HEK293 (cell line): ENCODE measurements at regions not wholly inside any gene's neighbourhood (a gene's known extent, or its start where the extent isn't known, plus 50 kb on each side); places are given as distances from the start of the nearest gene placed in this dataset.

Experiments
- CTCF ChIA-PET: fragments of 350-600 bp; formaldehyde crosslinking; extraction: SDS; loops from one replicate; lab custom pipeline; 2021; ENCODE audit warnings: antibody characterized with exemption; lab: Yijun Ruan, JAX
- POLR2A ChIA-PET: fragments of 300-600 bp; formaldehyde crosslinking; extraction: SDS; loops from one replicate; lab custom pipeline; 2020; ENCODE audit warnings: antibody characterized with exemption, inconsistent platforms; lab: Yijun Ruan, JAX
- H3K27ac ChIP-seq: fragments of 200-500 bp; sonication (Bioruptor generic); 2 replicates; pipeline ENCODE4 v1.5.1; 2014; ENCODE audit warnings: low read depth, low read length, control low read depth, inconsistent platforms; ENCODE audit errors: extremely low read depth
- H3K36me3 ChIP-seq, 2 experiments: fragments of 200-500 bp in 1 of 2; sonication (Bioruptor generic) in 1 of 2; 1 replicate in 1 of 2; 2 replicates in 1 of 2; pipeline ENCODE4 v1.5.1; 2014 to 2017; ENCODE audit warnings: inconsistent platforms in 2 of 2, low read length in 2 of 2; ENCODE audit not compliant: control insufficient read depth in 2 of 2, insufficient read depth in 1 of 2
- H3K4me1 ChIP-seq: fragments of 200-500 bp; sonication (Bioruptor generic); 2 replicates; pipeline ENCODE4 v1.5.1; 2014; ENCODE audit warnings: mild to moderate bottlenecking, low read length, inconsistent platforms; ENCODE audit not compliant: control insufficient read depth, insufficient read depth
- H3K4me3 ChIP-seq: 2 replicates; pipeline ENCODE4 v1.5.1; 2011; ENCODE audit warnings: low read depth, mild to moderate bottlenecking, control low read depth, low read length, moderate library complexity
- H3K9me3 ChIP-seq: fragments of 200-500 bp; sonication (Bioruptor generic); 2 replicates; pipeline ENCODE4 v1.5.1; 2014; ENCODE audit warnings: low read depth, low read length, inconsistent platforms; ENCODE audit not compliant: control insufficient read depth, insufficient read depth
- GLIS1 ChIP-seq: fragments of 450-650 bp; formaldehyde crosslinking; IDR thresholded peaks from 2 replicates; pipeline ENCODE4 v1.5.1; 2016; ENCODE audit warnings: missing biosample characterization, missing genetic modification characterization
- GLIS2 ChIP-seq: fragments of 450-650 bp; formaldehyde crosslinking; IDR thresholded peaks from 2 replicates; pipeline ENCODE4 v1.5.1; 2016; ENCODE audit warnings: missing biosample characterization, missing genetic modification characterization
- KLF1 ChIP-seq: fragments of 450-650 bp; formaldehyde crosslinking; IDR thresholded peaks from 2 replicates; pipeline ENCODE4 v1.5.1; 2016; ENCODE audit warnings: missing biosample characterization, missing genetic modification characterization
- MYNN ChIP-seq: fragments of 450-650 bp; formaldehyde crosslinking; IDR thresholded peaks from 2 replicates; pipeline ENCODE4 v1.5.1; 2016; ENCODE audit warnings: missing biosample characterization, missing genetic modification characterization, borderline replicate concordance
- RBAK ChIP-seq: fragments of 450-650 bp; formaldehyde crosslinking; IDR thresholded peaks from 2 replicates; pipeline ENCODE4 v1.5.1; 2016; ENCODE audit warnings: missing biosample characterization, missing genetic modification characterization
- SCRT1 ChIP-seq: fragments of 450-650 bp; formaldehyde crosslinking; IDR thresholded peaks from 2 replicates; pipeline ENCODE4 v1.5.1; 2016; ENCODE audit warnings: missing biosample characterization, missing genetic modification characterization, borderline replicate concordance
- SP2 ChIP-seq: fragments of 450-650 bp; formaldehyde crosslinking; IDR thresholded peaks from 2 replicates; pipeline ENCODE4 v1.5.1; 2016; ENCODE audit warnings: missing biosample characterization, missing genetic modification characterization
- ZBTB1 ChIP-seq: fragments of 450-650 bp; formaldehyde crosslinking; IDR thresholded peaks from 2 replicates; pipeline ENCODE4 v1.5.1; 2016; ENCODE audit warnings: missing biosample characterization, missing genetic modification characterization
- ZBTB8A ChIP-seq: fragments of 450-650 bp; formaldehyde crosslinking; IDR thresholded peaks from 2 replicates; pipeline ENCODE4 v1.5.1; 2016; ENCODE audit warnings: missing biosample characterization, missing genetic modification characterization
- ZNF146 ChIP-seq: fragments of 450-650 bp; formaldehyde crosslinking; IDR thresholded peaks from 2 replicates; pipeline ENCODE4 v1.5.1; 2016; ENCODE audit warnings: missing biosample characterization, missing genetic modification characterization
- ZNF184 ChIP-seq: fragments of 450-650 bp; IDR thresholded peaks from 2 replicates; pipeline ENCODE4 v1.5.1; 2018; ENCODE audit warnings: missing biosample characterization, mild to moderate bottlenecking, missing genetic modification characterization
- ZNF2 ChIP-seq: fragments of 450-650 bp; formaldehyde crosslinking; IDR thresholded peaks from 2 replicates; pipeline ENCODE4 v1.5.1; 2016; ENCODE audit warnings: missing biosample characterization, missing genetic modification characterization
- ZNF202 ChIP-seq: fragments of 450-650 bp; formaldehyde crosslinking; IDR thresholded peaks from 2 replicates; pipeline ENCODE4 v1.5.1; 2016; ENCODE audit warnings: missing biosample characterization, missing genetic modification characterization, borderline replicate concordance
- ZNF391 ChIP-seq: fragments of 450-650 bp; formaldehyde crosslinking; IDR thresholded peaks from 2 replicates; pipeline ENCODE4 v1.5.1; 2016; ENCODE audit warnings: low read depth, missing biosample characterization, missing genetic modification characterization, borderline replicate concordance
- ZNF423 ChIP-seq: fragments of 450-650 bp; formaldehyde crosslinking; IDR thresholded peaks from 2 replicates; pipeline ENCODE4 v1.5.1; 2016; ENCODE audit warnings: missing biosample characterization, missing genetic modification characterization
- ZNF623 ChIP-seq: fragments of 450-650 bp; formaldehyde crosslinking; IDR thresholded peaks from 2 replicates; pipeline ENCODE4 v1.5.1; 2016; ENCODE audit warnings: missing biosample characterization, missing genetic modification characterization
- ZNF624 ChIP-seq: fragments of 450-650 bp; formaldehyde crosslinking; IDR thresholded peaks from 2 replicates; pipeline ENCODE4 v1.5.1; 2017; ENCODE audit warnings: missing biosample characterization, missing genetic modification characterization
- ZNF629 ChIP-seq: fragments of 450-650 bp; formaldehyde crosslinking; IDR thresholded peaks from 2 replicates; pipeline ENCODE4 v1.5.1; 2017; ENCODE audit warnings: missing biosample characterization, missing genetic modification characterization
- ZNF670 ChIP-seq: fragments of 450-650 bp; formaldehyde crosslinking; IDR thresholded peaks from 2 replicates; pipeline ENCODE4 v1.5.1; 2016; ENCODE audit warnings: missing biosample characterization, missing genetic modification characterization, low read depth
- ZNF747 ChIP-seq: fragments of 450-650 bp; formaldehyde crosslinking; IDR thresholded peaks from 2 replicates; pipeline ENCODE4 v1.5.1; 2016; ENCODE audit warnings: missing biosample characterization, missing genetic modification characterization
- ZNF76 ChIP-seq: fragments of 450-650 bp; formaldehyde crosslinking; IDR thresholded peaks from 2 replicates; pipeline ENCODE4; 2016; ENCODE audit warnings: low read depth, missing biosample characterization, missing genetic modification characterization, borderline replicate concordance
- ZNF777 ChIP-seq: fragments of 450-650 bp; formaldehyde crosslinking; IDR thresholded peaks from 2 replicates; pipeline ENCODE4 v1.5.1; 2017; ENCODE audit warnings: missing biosample characterization, missing genetic modification characterization, borderline replicate concordance
- ZNF792 ChIP-seq: fragments of 450-650 bp; formaldehyde crosslinking; IDR thresholded peaks from 2 replicates; pipeline ENCODE4 v1.5.1; 2016; ENCODE audit warnings: missing biosample characterization, missing genetic modification characterization
- TF ChIP-seq, protein P1 (sequence below): fragments of 450-650 bp; formaldehyde crosslinking; IDR thresholded peaks from 2 replicates; pipeline ENCODE4 v1.5.1; 2016; ENCODE audit warnings: missing biosample characterization, missing genetic modification characterization
- TF ChIP-seq, protein P2 (sequence below): fragments of 450-650 bp; formaldehyde crosslinking; IDR thresholded peaks from 2 replicates; pipeline ENCODE4 v1.5.1; 2017; ENCODE audit warnings: missing biosample characterization, missing genetic modification characterization
- TF ChIP-seq, protein P3 (sequence below): fragments of 450-650 bp; formaldehyde crosslinking; IDR thresholded peaks from 2 replicates; pipeline ENCODE4 v1.5.1; 2016; ENCODE audit warnings: missing biosample characterization, missing genetic modification characterization
- TF ChIP-seq, protein P4 (sequence below): fragments of 450-650 bp; formaldehyde crosslinking; IDR thresholded peaks from 2 replicates; pipeline ENCODE4 v1.5.1; 2016; ENCODE audit warnings: missing biosample characterization, missing genetic modification characterization, low read depth
- TF ChIP-seq, protein P5 (sequence below): fragments of 450-650 bp; formaldehyde crosslinking; conservative IDR thresholded peaks from 2 replicates; pipeline ENCODE4 v1.5.1; 2016; ENCODE audit warnings: low read depth, missing biosample characterization, missing genetic modification characterization

DNA sequence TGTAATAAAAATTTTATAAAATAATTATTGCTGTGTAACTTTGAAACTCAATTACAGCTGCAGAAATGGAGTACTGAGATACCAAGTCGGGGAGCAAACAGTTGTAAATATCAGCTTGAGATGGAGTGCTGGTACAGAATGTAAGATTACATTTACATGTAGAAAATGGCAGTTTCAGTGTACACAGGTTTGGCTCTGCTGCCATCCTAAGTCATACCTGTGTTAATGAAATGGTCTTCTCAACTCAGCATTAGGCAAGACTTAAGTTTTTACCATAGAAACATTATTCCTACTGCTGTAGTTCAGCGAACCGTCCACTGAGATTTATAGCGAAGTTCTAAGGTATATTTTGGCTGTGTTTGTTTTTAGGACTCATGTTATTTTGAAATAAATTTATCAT is 110.1 kb upstream of the TBL1XR1 start:
- Histone ChIP-seq H3K9me3 (no peaks in the 10 kb centered on the region), H3K4me3 (no peak overlapping the region)
- TF ChIP-seq, protein P1, sequence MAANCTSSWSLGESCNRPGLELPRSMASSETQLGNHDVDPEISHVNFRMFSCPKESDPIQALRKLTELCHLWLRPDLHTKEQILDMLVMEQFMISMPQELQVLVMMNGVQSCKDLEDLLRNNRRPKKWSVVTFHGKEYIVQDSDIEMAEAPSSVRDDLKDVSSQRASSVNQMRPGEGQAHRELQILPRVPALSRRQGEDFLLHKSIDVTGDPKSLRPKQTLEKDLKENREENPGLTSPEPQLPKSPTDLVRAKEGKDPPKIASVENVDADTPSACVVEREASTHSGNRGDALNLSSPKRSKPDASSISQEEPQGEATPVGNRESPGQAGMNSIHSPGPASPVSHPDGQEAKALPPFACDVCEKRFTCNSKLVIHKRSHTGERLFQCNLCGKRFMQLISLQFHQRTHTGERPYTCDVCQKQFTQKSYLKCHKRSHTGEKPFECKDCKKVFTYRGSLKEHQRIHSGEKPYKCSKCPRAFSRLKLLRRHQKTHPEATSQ (tag by site-specific recombination) = no peak
- TF ChIP-seq, protein P2, sequence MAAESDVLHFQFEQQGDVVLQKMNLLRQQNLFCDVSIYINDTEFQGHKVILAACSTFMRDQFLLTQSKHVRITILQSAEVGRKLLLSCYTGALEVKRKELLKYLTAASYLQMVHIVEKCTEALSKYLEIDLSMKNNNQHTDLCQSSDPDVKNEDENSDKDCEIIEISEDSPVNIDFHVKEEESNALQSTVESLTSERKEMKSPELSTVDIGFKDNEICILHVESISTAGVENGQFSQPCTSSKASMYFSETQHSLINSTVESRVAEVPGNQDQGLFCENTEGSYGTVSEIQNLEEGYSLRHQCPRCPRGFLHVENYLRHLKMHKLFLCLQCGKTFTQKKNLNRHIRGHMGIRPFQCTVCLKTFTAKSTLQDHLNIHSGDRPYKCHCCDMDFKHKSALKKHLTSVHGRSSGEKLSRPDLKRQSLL (tag by site-specific recombination) = no peak
- TF ChIP-seq GLIS1 (tag by site-specific recombination) = no peak
- TF ChIP-seq ZNF777 (tag by site-specific recombination) = no peak
- TF ChIP-seq ZNF2 (tag by site-specific recombination) = no peak
- TF ChIP-seq, protein P3, sequence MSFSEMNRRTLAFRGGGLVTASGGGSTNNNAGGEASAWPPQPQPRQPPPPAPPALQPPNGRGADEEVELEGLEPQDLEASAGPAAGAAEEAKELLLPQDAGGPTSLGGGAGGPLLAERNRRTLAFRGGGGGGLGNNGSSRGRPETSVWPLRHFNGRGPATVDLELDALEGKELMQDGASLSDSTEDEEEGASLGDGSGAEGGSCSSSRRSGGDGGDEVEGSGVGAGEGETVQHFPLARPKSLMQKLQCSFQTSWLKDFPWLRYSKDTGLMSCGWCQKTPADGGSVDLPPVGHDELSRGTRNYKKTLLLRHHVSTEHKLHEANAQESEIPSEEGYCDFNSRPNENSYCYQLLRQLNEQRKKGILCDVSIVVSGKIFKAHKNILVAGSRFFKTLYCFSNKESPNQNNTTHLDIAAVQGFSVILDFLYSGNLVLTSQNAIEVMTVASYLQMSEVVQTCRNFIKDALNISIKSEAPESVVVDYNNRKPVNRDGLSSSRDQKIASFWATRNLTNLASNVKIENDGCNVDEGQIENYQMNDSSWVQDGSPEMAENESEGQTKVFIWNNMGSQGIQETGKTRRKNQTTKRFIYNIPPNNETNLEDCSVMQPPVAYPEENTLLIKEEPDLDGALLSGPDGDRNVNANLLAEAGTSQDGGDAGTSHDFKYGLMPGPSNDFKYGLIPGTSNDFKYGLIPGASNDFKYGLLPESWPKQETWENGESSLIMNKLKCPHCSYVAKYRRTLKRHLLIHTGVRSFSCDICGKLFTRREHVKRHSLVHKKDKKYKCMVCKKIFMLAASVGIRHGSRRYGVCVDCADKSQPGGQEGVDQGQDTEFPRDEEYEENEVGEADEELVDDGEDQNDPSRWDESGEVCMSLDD = no peak
- no peak for TF ChIP-seq ZNF624
- no peak for TF ChIP-seq ZNF202 (tag by site-specific recombination)
- no peak for TF ChIP-seq ZNF391 (tag by site-specific recombination)
- no peak for TF ChIP-seq RBAK (tag by site-specific recombination)
- no peak for TF ChIP-seq ZNF629 (tag by site-specific recombination)
- no peak for TF ChIP-seq ZNF146 (tag by site-specific recombination)
- no peak for TF ChIP-seq SCRT1 (tag by site-specific recombination)
- TF ChIP-seq ZNF76 = no peak
- TF ChIP-seq, all 188 proteins: peak for 0
- ChIA-PET CTCF (no interaction called here), POLR2A (no interaction called here)
- Histone ChIP-seq H3K27ac (no peak overlapping the region), H3K36me3 (no peaks in the 10 kb centered on the region), H3K4me1 (no peaks in the 10 kb centered on the region)

DNA sequence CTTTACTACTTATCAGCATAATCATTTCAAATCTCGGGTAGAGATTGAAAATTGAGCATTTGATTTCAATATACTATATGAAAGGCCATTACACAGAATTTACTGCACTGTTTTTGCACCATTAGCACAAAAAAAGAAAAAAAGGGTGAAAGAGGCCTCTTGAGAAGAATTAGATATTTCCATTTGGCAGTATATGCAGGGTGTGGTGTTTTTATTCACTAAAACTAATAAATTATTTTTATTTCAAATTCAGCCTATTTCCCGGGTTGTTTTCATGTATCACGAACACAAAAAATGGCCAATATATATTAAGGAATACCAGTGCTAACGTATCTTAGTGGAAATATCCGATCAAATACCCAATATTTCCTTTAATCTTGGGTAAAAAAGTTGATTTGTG is 110.5 kb upstream of the TBL1XR1 start:
- H3K4me1 ChIP-seq = no peaks in the 10 kb centered on the region
- ChIA-PET CTCF (no interaction called here), POLR2A (no interaction called here)
- no peak for TF ChIP-seq ZNF423 (tag by site-specific recombination)
- TF ChIP-seq, protein P4, sequence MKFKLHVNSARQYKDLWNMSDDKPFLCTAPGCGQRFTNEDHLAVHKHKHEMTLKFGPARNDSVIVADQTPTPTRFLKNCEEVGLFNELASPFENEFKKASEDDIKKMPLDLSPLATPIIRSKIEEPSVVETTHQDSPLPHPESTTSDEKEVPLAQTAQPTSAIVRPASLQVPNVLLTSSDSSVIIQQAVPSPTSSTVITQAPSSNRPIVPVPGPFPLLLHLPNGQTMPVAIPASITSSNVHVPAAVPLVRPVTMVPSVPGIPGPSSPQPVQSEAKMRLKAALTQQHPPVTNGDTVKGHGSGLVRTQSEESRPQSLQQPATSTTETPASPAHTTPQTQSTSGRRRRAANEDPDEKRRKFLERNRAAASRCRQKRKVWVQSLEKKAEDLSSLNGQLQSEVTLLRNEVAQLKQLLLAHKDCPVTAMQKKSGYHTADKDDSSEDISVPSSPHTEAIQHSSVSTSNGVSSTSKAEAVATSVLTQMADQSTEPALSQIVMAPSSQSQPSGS (tag by site-specific recombination) = no peak
- no peak for TF ChIP-seq ZNF184 (tag by site-specific recombination)
- no peak for TF ChIP-seq ZNF670
- no peak for TF ChIP-seq ZNF623
- TF ChIP-seq SP2 = no peak
- TF ChIP-seq, protein P5, sequence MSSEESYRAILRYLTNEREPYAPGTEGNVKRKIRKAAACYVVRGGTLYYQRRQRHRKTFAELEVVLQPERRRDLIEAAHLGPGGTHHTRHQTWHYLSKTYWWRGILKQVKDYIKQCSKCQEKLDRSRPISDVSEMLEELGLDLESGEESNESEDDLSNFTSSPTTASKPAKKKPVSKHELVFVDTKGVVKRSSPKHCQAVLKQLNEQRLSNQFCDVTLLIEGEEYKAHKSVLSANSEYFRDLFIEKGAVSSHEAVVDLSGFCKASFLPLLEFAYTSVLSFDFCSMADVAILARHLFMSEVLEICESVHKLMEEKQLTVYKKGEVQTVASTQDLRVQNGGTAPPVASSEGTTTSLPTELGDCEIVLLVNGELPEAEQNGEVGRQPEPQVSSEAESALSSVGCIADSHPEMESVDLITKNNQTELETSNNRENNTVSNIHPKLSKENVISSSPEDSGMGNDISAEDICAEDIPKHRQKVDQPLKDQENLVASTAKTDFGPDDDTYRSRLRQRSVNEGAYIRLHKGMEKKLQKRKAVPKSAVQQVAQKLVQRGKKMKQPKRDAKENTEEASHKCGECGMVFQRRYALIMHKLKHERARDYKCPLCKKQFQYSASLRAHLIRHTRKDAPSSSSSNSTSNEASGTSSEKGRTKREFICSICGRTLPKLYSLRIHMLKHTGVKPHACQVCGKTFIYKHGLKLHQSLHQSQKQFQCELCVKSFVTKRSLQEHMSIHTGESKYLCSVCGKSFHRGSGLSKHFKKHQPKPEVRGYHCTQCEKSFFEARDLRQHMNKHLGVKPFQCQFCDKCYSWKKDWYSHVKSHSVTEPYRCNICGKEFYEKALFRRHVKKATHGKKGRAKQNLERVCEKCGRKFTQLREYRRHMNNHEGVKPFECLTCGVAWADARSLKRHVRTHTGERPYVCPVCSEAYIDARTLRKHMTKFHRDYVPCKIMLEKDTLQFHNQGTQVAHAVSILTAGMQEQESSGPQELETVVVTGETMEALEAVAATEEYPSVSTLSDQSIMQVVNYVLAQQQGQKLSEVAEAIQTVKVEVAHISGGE (tag by site-specific recombination) = no peak
- no peak for TF ChIP-seq ZNF792 (tag by site-specific recombination)
- TF ChIP-seq ZNF747 (tag by site-specific recombination) = no peak
- TF ChIP-seq ZBTB1 (tag by site-specific recombination) = no peak
- no peak for TF ChIP-seq ZNF629 (tag by site-specific recombination)
- no peak for TF ChIP-seq KLF1 (tag by site-specific recombination)
- TF ChIP-seq ZBTB8A (tag by site-specific recombination) = no peak
- no peak for TF ChIP-seq MYNN (tag by site-specific recombination)
- no peak for TF ChIP-seq GLIS1 (tag by site-specific recombination)
- no peak for TF ChIP-seq GLIS2

More for the DNA sequence above, 110.5 kb upstream of the TBL1XR1 start:
- no peaks in the 10 kb centered on the region for H3K36me3 ChIP-seq
- no peak overlapping the region for H3K4me3 ChIP-seq
- no peaks in the 10 kb centered on the region for H3K9me3 ChIP-seq
- no peak overlapping the region for H3K27ac ChIP-seq
